CMK (cell line): ENCODE measurements at regions not wholly inside any gene's neighbourhood (a gene's known extent, or its start where the extent isn't known, plus 50 kb on each side); places are given as distances from the start of the nearest gene placed in this dataset.
"Not testable (repeated sequence)": the region's sequence is repeated elsewhere in the genome, so short reads cannot be mapped to it uniquely, and the experiment has no call there.

Source experiments
- DNase-seq: peaks from one replicate; pipeline ENCODE4 v3.0.0-alpha.2; 2010; ENCODE audit warnings: low read depth

GRCh38 chr3:118525077-118525476 is 509.6 kb downstream of the IGSF11 start:
- no peak for DNase-seq

DNA sequence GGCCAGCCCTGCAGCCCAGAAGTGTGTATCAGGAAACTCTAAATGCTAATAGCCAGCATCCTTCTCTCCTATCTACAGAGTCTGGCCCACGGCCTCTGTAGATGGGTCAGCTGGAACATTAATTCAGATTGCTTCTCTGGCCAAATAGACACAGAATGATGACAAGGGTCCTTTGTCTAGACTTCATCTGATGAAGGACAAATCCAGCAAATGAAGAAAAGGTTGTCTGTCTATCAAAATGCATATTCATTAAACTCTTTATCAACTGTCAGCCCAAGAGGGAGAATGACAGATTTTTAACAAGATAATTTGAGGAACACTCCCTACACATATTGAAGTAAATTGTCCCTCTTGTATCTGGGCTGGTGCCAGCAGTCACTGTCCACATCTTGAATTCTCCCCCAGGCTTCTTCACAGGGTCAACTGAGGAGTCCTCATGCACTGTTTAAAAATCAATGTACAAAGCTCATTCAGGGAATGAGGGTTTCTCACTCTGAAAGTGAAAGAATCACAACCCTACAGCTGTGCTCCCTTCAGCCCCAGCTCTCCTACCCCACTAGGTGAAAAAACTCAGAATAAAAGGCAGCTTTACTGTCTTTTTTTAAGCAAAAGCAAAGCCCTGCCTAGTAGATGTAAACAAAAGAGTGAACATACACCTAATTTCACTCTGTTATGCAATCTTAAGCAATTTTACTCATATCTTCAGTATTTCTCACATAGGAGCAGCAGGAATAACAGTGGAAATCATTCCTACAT is 507.7 kb downstream of the IGSF11 start:
- no peak for DNase-seq

- DNase-seq: no peak
Measured at GRCh38 chr3:118527514-118528044, 507.1 kb downstream of the IGSF11 start.

DNA sequence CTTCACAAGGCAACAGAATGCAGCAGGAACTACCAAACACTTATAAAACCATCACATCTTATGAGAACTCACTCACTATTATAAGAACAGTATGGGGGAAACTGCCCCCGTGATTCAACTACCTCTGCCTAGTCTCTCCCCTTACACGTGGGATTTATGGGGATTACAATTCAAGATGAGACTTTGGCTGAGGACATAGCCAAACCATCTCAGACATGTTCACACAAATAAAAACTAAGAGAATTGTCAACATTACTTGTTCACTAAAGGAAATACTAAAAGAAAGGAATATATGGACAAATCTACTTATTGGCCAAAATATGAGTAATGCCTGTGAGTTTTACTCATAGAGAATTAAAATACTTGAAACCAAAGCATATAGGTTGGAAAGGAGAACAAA is 505.1 kb downstream of the IGSF11 start:
- no peak for DNase-seq

- no peak for DNase-seq
Measured at GRCh38 chr3:118530350-118530922, 504.2 kb downstream of the IGSF11 start.

- DNase-seq: not testable (repeated sequence)
Measured at GRCh38 chr3:118530927-118531356, 503.7 kb downstream of the IGSF11 start.

DNA sequence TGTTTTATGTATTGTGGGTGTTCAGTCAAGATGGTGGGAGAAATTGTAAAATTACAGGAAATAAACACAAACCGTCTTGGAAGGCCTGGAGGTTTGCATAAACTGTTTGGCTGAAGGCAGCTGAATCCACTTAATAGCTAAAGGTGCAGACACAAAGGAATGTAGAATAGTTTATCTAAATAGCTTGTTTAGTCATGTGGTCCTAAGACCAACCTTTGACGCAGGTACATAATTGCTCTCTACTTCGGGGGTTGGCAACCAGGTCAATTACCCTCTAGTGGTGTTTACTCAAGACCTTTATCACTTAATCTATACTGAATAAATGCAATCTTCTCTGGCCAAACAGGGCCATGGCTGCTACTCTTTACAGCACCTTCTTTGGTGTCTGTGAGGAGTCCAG is 502.8 kb downstream of the IGSF11 start:
- DNase-seq: no peak

DNA sequence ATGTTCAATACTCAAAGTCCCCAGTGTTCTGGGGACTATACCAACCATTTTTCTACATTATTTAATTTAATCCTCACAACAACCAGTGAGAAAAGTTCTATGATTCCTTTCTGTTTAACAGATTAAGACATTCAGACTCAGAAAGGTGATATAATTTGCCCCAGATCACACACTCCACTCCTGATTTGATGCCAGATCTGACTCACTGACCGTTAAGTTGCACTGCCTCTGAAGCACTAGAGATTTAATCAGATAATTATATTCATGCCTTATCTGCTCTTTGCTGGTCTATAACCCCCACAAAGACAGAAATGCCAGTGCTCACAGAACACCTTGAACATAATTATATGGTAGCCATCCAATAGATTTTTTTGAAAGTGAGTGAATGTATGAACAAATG is 501.0 kb downstream of the IGSF11 start:
- no peak for DNase-seq

- no peak for DNase-seq
Measured at GRCh38 chr3:118534519-118534918, 500.1 kb downstream of the IGSF11 start.

DNA sequence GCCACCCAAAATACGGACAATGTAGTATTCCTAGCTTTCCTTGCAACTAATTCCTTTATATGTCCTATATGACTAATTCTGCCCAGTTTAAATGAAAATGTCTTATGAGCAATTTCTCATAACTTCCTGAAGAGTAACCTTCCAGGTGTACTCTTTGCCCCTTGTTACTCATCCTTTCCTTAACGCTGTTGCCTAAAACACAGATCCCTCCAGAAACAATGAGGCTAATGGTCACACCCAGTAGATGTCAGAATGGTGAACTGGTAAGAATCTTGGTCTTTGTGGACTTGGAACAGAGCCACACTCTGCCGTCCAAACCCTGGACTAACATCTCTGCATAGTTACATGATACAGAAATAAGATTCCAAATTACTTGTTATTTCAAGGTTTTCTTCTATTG is 497.9 kb downstream of the IGSF11 start:
- no peak for DNase-seq

DNA sequence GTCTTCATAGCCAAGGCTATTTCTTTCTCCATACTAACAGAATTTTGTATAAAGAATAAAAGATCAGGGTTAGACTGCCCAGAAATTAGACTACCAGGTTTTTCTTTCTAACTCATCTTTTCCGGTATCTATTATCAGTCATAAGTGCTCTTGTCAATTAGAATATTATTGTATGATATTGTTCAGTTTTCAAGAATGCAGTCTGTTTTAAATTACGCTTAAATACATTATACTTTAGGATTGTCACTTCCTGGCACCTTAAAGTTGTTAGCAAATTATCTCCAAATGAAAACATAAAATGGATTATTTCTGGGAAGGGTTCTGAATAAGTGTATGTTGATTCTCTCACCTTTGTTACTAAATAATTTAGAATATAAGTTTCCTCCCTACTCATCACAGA is 497.2 kb downstream of the IGSF11 start:
- no peak for DNase-seq

- DNase-seq: no peak
Measured at GRCh38 chr3:118538187-118538586, 496.5 kb downstream of the IGSF11 start.

DNA sequence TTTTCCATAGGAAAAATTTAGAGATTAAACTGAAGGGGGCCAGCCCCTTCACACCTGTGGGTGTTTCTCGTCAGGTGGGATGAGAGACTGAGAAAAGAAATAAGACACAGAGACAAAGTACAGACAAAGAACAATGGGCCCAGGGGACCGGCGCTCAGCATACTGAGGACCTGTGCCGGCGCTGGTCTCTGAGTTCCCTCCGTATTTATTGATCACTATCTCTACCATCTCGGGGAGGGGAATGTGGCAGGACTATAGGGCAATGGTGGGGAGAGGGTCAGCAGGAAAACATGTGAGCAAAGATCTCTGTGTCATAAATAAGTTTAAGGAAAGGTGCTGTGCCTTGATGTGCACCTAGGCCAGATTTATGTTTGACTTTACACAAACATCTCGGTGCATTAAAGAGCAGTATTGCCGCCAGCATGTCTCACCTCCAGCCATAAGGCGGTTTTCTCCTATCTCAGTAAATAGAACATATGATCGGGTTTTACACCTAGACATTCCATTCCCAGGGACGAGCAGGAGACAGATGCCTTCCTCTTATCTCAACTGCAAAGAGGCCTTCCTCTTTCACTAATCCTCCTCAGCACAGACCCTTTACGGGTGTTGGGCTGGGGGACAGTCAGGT is 494.7 kb downstream of the IGSF11 start:
- DNase-seq: not testable (repeated sequence)

DNA sequence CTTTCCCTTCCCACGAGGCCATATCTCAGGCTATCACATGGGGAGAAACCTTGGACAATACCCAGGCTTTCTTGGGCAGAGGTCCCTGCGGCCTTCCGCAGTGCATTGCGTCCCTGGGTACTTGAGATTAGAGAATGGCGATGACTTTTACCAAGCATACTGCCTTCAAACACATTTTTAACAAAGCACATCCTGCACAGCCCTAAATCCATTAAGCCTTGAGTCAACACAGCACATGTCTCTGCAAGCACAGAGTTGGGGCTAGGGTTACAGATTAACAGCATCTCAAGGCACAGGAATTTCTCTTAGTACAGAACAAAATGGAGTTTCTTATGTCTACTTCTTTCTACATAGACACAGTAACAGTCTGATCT is 494.2 kb downstream of the IGSF11 start:
- not testable (repeated sequence) for DNase-seq

GRCh38 chr3:118540826-118541225 is 493.8 kb downstream of the IGSF11 start:
- DNase-seq: no peak

- DNase-seq: no peak
Measured at GRCh38 chr3:118541796-118542195, 492.9 kb downstream of the IGSF11 start.

DNA sequence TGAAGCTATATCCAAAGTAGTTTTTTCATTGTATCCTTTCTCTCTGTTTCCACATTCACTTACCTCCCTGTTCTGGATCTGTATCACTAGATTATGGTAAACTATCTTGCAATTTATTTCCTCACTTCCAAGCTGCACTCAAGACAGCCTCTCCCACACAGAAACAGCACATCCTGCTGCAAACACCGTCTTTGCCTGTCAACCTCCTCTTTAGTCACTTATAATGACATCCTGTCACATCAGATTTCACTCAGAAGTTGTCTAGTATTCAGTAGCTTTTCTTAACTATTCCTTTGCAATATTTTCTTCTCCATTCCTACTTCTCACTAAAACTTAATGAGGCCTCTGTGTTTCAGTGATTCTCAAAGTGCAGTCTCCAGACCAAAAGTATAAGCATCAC is 490.8 kb downstream of the IGSF11 start:
- DNase-seq: no peak

DNA sequence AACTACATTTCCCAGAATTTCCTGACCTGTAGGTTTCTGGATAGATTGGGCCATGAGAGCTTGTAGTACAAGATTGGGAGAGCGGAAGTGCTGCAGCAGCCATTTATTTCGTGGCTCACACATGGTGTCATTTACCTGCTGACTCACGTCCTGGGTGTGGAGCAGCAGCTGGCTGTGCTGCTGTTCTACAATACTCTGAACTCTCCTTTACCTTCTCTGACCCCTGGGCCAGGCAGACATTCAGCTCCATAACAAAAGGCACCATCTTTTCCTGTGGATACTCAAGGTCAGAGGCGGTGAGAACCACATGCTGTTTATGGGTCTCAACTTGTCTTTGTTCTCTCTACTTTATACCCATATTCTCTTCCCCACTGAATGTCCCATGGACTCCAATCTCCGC is 490.2 kb downstream of the IGSF11 start:
- no peak for DNase-seq

- DNase-seq: no peak
Measured at GRCh38 chr3:118548434-118548833, 486.2 kb downstream of the IGSF11 start.

DNA sequence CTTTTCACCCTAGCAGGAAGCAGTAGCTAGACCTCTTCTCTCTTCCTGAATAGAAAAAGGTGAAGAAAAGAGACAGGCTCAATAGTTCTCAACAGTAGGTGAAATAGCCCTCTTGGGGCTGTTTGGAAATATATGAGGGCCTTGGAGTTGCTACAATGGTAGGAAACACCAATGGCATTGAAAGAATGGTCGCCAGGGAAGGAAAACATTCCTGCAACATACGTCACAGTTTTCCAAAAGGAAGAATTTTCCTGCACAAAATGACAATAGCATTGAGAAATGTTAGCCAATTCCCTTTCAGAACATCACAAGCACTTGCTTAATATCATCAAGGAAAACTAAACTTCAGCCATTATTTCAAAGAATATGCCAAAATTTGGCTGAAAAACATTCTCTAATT is 484.5 kb downstream of the IGSF11 start:
- DNase-seq: no peak

GRCh38 chr3:118550556-118550955 is 484.1 kb downstream of the IGSF11 start:
- DNase-seq: no peak

DNA sequence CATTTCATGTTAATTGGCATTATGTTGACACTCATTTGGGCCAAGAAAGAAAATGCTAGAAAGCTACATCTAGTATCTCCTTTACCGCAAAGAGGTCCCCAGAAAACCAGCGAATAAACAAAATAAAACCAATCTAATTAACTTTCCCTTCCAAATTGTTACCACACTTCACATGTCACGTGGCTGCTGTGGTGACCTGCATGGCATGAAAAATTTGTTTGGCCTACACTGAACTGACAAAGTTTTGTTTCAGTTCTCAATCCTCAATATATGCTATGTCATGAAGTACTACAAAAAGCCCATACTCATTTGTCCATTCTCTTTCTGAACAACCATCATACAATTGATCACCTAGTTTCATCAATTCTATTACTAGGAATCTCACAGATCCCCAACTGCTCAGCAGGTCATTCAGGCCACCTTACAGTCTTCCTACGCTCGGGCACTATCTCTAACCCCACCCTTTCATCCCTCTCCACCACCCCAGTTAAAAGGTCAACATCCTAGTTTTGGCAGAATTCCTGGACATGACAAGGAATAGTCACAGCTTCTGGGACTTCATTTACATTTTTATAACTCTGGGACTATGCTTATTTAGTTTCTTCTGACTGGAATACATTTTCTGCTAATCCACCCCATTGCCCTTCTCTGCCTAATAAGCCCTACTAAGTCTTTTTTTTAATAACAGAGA is 480.4 kb downstream of the IGSF11 start:
- no peak for DNase-seq

GRCh38 chr3:118556983-118557382 is 477.7 kb downstream of the IGSF11 start:
- DNase-seq: no peak
